Vagina (tissue), 2 donors: ENCODE measurements at regions not wholly inside any gene's neighbourhood (a gene's known extent, or its start where the extent isn't known, plus 50 kb on each side); places are given as distances from the start of the nearest gene placed in this dataset.
A peak's percentile ranks its signal among the peaks of the same experiment; 100 is the strongest.

ENCODE experiments used
- DNase-seq, 2 donors: peaks; one replicate each; pipeline ENCODE4 v3.0.0-alpha.2; 2017; ENCODE audit errors: extremely low spot score in 2 of 2
- H3K27ac ChIP-seq: fragments of 200-600 bp; sonication (generic); one replicate; pipeline ENCODE4 v1.5.1; 2019
- H3K27me3 ChIP-seq: fragments of 200-600 bp; sonication (generic); one replicate; pipeline ENCODE4 v1.5.1; 2019
- H3K36me3 ChIP-seq, 2 donors: fragments of 200-600 bp; sonication (generic); one replicate each; pipeline ENCODE4 v1.5.1; 2017 to 2019
- H3K4me1 ChIP-seq: fragments of 200-600 bp; sonication (generic); one replicate; pipeline ENCODE4 v1.5.1; 2019
- H3K4me3 ChIP-seq, 2 donors: fragments of 200-600 bp; sonication (generic); 1 replicate in 1 of 2; 2 replicates in 1 of 2; pipeline ENCODE4 v1.5.1; 2016 to 2019
- H3K9me3 ChIP-seq: fragments of 200-600 bp; sonication (generic); one replicate; pipeline ENCODE4 v1.5.1; 2019
- POLR2A ChIP-seq, 2 donors: fragments of 450-650 bp; IDR thresholded peaks; one replicate each; pipeline ENCODE4 v1.6.1; 2017; ENCODE audit warnings: antibody characterized with exemption in 2 of 2, mild to moderate bottlenecking in 2 of 2, moderate library complexity in 2 of 2
- POLR2AphosphoS5 ChIP-seq, 2 donors: sonication (generic); formaldehyde crosslinking; IDR thresholded peaks; one replicate each; pipeline ENCODE4 v1.9.0; 2017; ENCODE audit warnings: antibody characterized with exemption in 2 of 2, mild to moderate bottlenecking in 2 of 2, low read depth in 1 of 2; ENCODE audit not compliant: insufficient read depth in 1 of 2
- intact Hi-C: fragments of 100-400 bp; cut with DNase I; formaldehyde crosslinking; loops from one replicate; pipeline ENCODE4 v1.15.1; 2023
- TF ChIP-seq, protein P1 (sequence below), 3 experiments: fragments of 450-650 bp in 2 of 3; fragments of 200-600 bp in 1 of 3; sonication (generic) in 1 of 3; IDR thresholded peaks; one replicate each; pipeline ENCODE4 v1.5.1; 2017 to 2019; ENCODE audit warnings: antibody characterized with exemption in 3 of 3, mild to moderate bottlenecking in 2 of 3, moderate library complexity in 2 of 3

DNA sequence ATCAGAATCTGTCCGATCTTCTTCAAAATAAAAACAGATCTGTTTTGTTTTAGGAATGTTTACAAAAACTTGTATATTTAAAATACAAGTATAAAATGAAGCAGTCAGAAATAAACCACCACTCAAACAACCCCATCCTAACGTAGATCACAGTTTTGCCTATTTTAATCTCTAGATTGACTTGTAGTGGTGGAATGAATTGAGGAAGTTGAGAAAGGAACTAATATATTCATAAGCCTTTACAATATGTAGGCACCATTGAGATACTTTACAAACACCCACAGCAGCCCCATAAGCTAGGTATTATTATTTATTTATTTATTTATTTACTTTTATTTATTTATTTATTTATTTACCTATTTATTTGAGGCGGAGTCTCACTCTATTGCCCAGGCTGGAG is 52.3 kb upstream of the KLF3 start:
- TF ChIP-seq POLR2A (IDR thresholded peaks at IDR 0.05) (no peak), POLR2AphosphoS5 (IDR thresholded peaks at IDR 0.05; ENCODE audit: insufficient read depth in 1 of 2, low read depth in 1 of 2) (no peak)
- TF ChIP-seq, protein P1, sequence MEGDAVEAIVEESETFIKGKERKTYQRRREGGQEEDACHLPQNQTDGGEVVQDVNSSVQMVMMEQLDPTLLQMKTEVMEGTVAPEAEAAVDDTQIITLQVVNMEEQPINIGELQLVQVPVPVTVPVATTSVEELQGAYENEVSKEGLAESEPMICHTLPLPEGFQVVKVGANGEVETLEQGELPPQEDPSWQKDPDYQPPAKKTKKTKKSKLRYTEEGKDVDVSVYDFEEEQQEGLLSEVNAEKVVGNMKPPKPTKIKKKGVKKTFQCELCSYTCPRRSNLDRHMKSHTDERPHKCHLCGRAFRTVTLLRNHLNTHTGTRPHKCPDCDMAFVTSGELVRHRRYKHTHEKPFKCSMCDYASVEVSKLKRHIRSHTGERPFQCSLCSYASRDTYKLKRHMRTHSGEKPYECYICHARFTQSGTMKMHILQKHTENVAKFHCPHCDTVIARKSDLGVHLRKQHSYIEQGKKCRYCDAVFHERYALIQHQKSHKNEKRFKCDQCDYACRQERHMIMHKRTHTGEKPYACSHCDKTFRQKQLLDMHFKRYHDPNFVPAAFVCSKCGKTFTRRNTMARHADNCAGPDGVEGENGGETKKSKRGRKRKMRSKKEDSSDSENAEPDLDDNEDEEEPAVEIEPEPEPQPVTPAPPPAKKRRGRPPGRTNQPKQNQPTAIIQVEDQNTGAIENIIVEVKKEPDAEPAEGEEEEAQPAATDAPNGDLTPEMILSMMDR (IDR thresholded peaks at IDR 0.05), result no peak
- Histone ChIP-seq H3K36me3 (no peaks in the 10 kb centered on the region), H3K27ac (peak overlapping the region; percentile 55), H3K4me1 (peaks cover 44% of the 10 kb centered on the region), H3K9me3 (no peaks in the 10 kb centered on the region), H3K27me3 (no peaks in the 10 kb centered on the region), H3K4me3 (no peak overlapping the region)
- intact Hi-C loops, result no loop called here
- no peak for DNase-seq

DNA sequence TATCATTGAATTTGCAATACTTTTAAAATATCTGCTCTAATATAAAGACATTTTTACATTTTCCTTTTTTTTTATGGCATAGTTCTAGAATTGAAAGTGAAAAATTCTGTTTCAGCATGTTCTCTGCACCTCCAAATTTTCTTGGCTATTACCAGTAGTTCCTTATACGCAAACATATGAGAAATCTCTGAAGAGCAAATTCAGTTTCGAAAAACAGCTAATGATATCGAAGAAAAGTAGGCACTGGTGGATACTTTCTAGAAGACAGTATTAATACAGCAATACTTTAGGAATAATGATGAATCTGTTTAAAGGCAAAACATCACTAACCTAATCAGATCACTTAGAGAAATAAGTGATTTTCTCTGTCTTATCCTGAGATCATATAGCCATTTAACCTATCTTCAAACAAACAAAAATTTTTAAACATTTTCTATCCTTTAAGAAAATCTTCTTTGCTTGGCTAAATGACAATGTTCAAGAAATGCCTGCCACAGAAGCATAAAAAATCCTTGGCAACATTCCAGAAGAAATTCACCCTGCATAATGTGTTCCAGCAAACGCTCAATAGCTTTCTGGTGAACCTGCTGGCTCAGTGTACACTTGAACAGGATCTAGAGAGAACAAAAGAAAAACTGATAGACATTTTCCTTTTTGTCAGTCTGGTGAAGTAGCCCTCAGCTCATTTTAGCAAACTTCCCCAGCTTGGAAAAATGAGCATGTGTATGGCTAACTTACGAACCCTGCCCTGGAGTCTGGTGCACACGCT is 51.2 kb upstream of the KLF3 start:
- TF ChIP-seq, protein P1 (IDR thresholded peaks at IDR 0.05), result no peak
- TF ChIP-seq POLR2A (IDR thresholded peaks at IDR 0.05) (no peak), POLR2AphosphoS5 (IDR thresholded peaks at IDR 0.05; ENCODE audit: insufficient read depth in 1 of 2, low read depth in 1 of 2) (no peak)
- DNase-seq, result no peak
- Histone ChIP-seq H3K27me3 (no peaks in the 10 kb centered on the region), H3K27ac (peak overlapping the region; percentile 46), H3K4me3 (no peak overlapping the region), H3K36me3 (no peaks in the 10 kb centered on the region), H3K9me3 (no peaks in the 10 kb centered on the region), H3K4me1 (peaks cover 44% of the 10 kb centered on the region)
- intact Hi-C loops, result no loop called here
